ENCODE measurements at regions not wholly inside any gene's neighbourhood (a gene's known extent, or its start where the extent isn't known, plus 50 kb on each side); places are given as distances from the start of the nearest gene placed in this dataset.

GRCh38 chr7:42400961-42401360, 164.0 kb upstream of the GLI3 start:
- ChIA-PET CTCF (no interaction called here), POLR2A (no interaction called here)
- no peaks in the 10 kb centered on the region for H3K4me1 ChIP-seq (ENCODE audit: control insufficient read depth in 1 of 2, extremely low read depth in 1 of 2, insufficient read depth in 2 of 2, low read length in 2 of 2)
- peaks cover 0 to 4% (median 0%) of the 10 kb centered on the region in 3 donors for H3K9me3 Mint-ChIP-seq
- no peaks in the 10 kb centered on the region for H3K36me3 ChIP-seq (ENCODE audit: control insufficient read depth in 2 of 2, extremely low read depth in 1 of 2, insufficient read depth in 1 of 2, low read length in 1 of 2)
- H3K27me3 ChIP-seq (replicated peaks in 1 of 2; ENCODE audit: control insufficient read depth in 2 of 2, extremely low read depth in 1 of 2, insufficient read depth in 2 of 2, low read length in 1 of 2): peaks cover 0 to 2% of the 10 kb centered on the region in 2 experiments
- H3K27ac Mint-ChIP-seq: no peak overlapping the region
- H3K36me3 Mint-ChIP-seq: no peaks in the 10 kb centered on the region
- ATAC-seq (replicated peaks in 1 of 4): no peak
- no peaks in the 10 kb centered on the region for H3K9me3 ChIP-seq
- H3K27me3 Mint-ChIP-seq: no peaks in the 10 kb centered on the region
- no peak overlapping the region for H3K4me3 ChIP-seq (ENCODE audit: control insufficient read depth in 1 of 2, extremely low read depth in 1 of 2, low read length in 1 of 2)
- H3K4me1 Mint-ChIP-seq: no peaks in the 10 kb centered on the region
- DNase-seq: no peak
- 83% methylated on average over 4 of the region's 7 CpGs for WGBS (ENCODE audit: insufficient coverage)
- H3K4me3 Mint-ChIP-seq: no peak overlapping the region
- no peak overlapping the region for H3K27ac ChIP-seq (ENCODE audit: low read length)

- Mint-ChIP-seq H3K27ac (no peak overlapping the region), H3K4me1 (no peaks in the 10 kb centered on the region), H3K4me3 (no peak overlapping the region), H3K27me3 (no peaks in the 10 kb centered on the region), H3K36me3 (no peaks in the 10 kb centered on the region), H3K9me3 (peaks cover 0 to 4% (median 0%) of the 10 kb centered on the region in 3 donors)
- ATAC-seq (replicated peaks in 1 of 4): no peak
- POLR2A ChIA-PET: no interaction called here
- DNase-seq: no peak
- no peaks in the 10 kb centered on the region for H3K36me3 ChIP-seq (ENCODE audit: control insufficient read depth in 2 of 2, extremely low read depth in 1 of 2, insufficient read depth in 1 of 2, low read length in 1 of 2)
- H3K27ac ChIP-seq (ENCODE audit: low read length): no peak overlapping the region
- H3K27me3 ChIP-seq (replicated peaks in 1 of 2; ENCODE audit: control insufficient read depth in 2 of 2, extremely low read depth in 1 of 2, insufficient read depth in 2 of 2, low read length in 1 of 2): peaks cover 0 to 2% of the 10 kb centered on the region in 2 experiments
- H3K4me3 ChIP-seq (ENCODE audit: control insufficient read depth in 1 of 2, extremely low read depth in 1 of 2, low read length in 1 of 2): no peak overlapping the region
- no peaks in the 10 kb centered on the region for H3K4me1 ChIP-seq (ENCODE audit: control insufficient read depth in 1 of 2, extremely low read depth in 1 of 2, insufficient read depth in 2 of 2, low read length in 2 of 2)
- WGBS (ENCODE audit: insufficient coverage): 100% methylated on average over 2 of the region's 4 CpGs
- CTCF ChIA-PET: no interaction called here
- no peaks in the 10 kb centered on the region for H3K9me3 ChIP-seq
These were observed 163.3 kb upstream of the GLI3 start for GRCh38 chr7:42400211-42400772.

- no peaks in the 10 kb centered on the region for H3K36me3 Mint-ChIP-seq
- Histone ChIP-seq H3K4me1 (ENCODE audit: control insufficient read depth in 1 of 2, extremely low read depth in 1 of 2, insufficient read depth in 2 of 2, low read length in 2 of 2) (no peaks in the 10 kb centered on the region), H3K9me3 (no peaks in the 10 kb centered on the region), H3K27me3 (replicated peaks in 1 of 2; ENCODE audit: control insufficient read depth in 2 of 2, extremely low read depth in 1 of 2, insufficient read depth in 2 of 2, low read length in 1 of 2) (peaks cover 0 to 2% of the 10 kb centered on the region in 2 experiments), H3K36me3 (ENCODE audit: control insufficient read depth in 2 of 2, extremely low read depth in 1 of 2, insufficient read depth in 1 of 2, low read length in 1 of 2) (no peaks in the 10 kb centered on the region), H3K27ac (ENCODE audit: low read length) (no peak overlapping the region), H3K4me3 (ENCODE audit: control insufficient read depth in 1 of 2, extremely low read depth in 1 of 2, low read length in 1 of 2) (no peak overlapping the region)
- DNase-seq: no peak
- ATAC-seq (replicated peaks in 1 of 4): no peak
- H3K4me1 Mint-ChIP-seq: no peaks in the 10 kb centered on the region
- no peaks in the 10 kb centered on the region for H3K9me3 Mint-ChIP-seq
- no peak overlapping the region for H3K4me3 Mint-ChIP-seq
- POLR2A ChIA-PET: no interaction called here
- H3K27me3 Mint-ChIP-seq: no peaks in the 10 kb centered on the region
- no peak overlapping the region for H3K27ac Mint-ChIP-seq
- CTCF ChIA-PET: interaction anchor here in 1 of 2 donors (0.6 kb wide), 1 partner anchor 614 kb away, joined by 6 read pairs; no protein-coding TSS in a partner anchor
These were observed 158.6 kb upstream of the GLI3 start for GRCh38 chr7:42395607-42396006.

- WGBS (ENCODE audit: insufficient coverage): no CpG with 5 or more reads among the region's 3 CpGs
- Histone ChIP-seq H3K4me1 (ENCODE audit: control insufficient read depth in 1 of 2, extremely low read depth in 1 of 2, insufficient read depth in 2 of 2, low read length in 2 of 2) (no peaks in the 10 kb centered on the region), H3K36me3 (ENCODE audit: control insufficient read depth in 2 of 2, extremely low read depth in 1 of 2, insufficient read depth in 1 of 2, low read length in 1 of 2) (no peaks in the 10 kb centered on the region), H3K27me3 (replicated peaks in 1 of 2; ENCODE audit: control insufficient read depth in 2 of 2, extremely low read depth in 1 of 2, insufficient read depth in 2 of 2, low read length in 1 of 2) (no peaks in the 10 kb centered on the region), H3K4me3 (ENCODE audit: control insufficient read depth in 1 of 2, extremely low read depth in 1 of 2, low read length in 1 of 2) (no peak overlapping the region), H3K9me3 (no peaks in the 10 kb centered on the region), H3K27ac (ENCODE audit: low read length) (no peak overlapping the region)
- no peak for ATAC-seq (replicated peaks in 1 of 4)
- no peak for DNase-seq
- H3K9me3 Mint-ChIP-seq: no peaks in the 10 kb centered on the region
- no peak overlapping the region for H3K4me3 Mint-ChIP-seq
- H3K27ac Mint-ChIP-seq: no peak overlapping the region
- ChIA-PET CTCF (no interaction called here), POLR2A (no interaction called here)
- no peaks in the 10 kb centered on the region for H3K36me3 Mint-ChIP-seq
- H3K27me3 Mint-ChIP-seq: no peaks in the 10 kb centered on the region
- no peaks in the 10 kb centered on the region for H3K4me1 Mint-ChIP-seq
These were observed 155.8 kb upstream of the GLI3 start for GRCh38 chr7:42392826-42393225.

GRCh38 chr7:42389697-42390096, 152.7 kb upstream of the GLI3 start:
- Mint-ChIP-seq H3K27me3 (no peaks in the 10 kb centered on the region), H3K36me3 (no peaks in the 10 kb centered on the region), H3K27ac (no peak overlapping the region), H3K4me1 (no peaks in the 10 kb centered on the region), H3K9me3 (no peaks in the 10 kb centered on the region), H3K4me3 (no peak overlapping the region)
- no CpG with 5 or more reads among the region's 1 CpG for WGBS (ENCODE audit: insufficient coverage)
- Histone ChIP-seq H3K27me3 (replicated peaks in 1 of 2; ENCODE audit: control insufficient read depth in 2 of 2, extremely low read depth in 1 of 2, insufficient read depth in 2 of 2, low read length in 1 of 2) (no peaks in the 10 kb centered on the region), H3K27ac (ENCODE audit: low read length) (no peak overlapping the region), H3K9me3 (no peaks in the 10 kb centered on the region), H3K4me1 (ENCODE audit: control insufficient read depth in 1 of 2, extremely low read depth in 1 of 2, insufficient read depth in 2 of 2, low read length in 2 of 2) (no peaks in the 10 kb centered on the region), H3K4me3 (ENCODE audit: control insufficient read depth in 1 of 2, extremely low read depth in 1 of 2, low read length in 1 of 2) (no peak overlapping the region), H3K36me3 (ENCODE audit: control insufficient read depth in 2 of 2, extremely low read depth in 1 of 2, insufficient read depth in 1 of 2, low read length in 1 of 2) (no peaks in the 10 kb centered on the region)
- ATAC-seq (replicated peaks in 1 of 4): no peak
- ChIA-PET POLR2A (no interaction called here), CTCF (no interaction called here)
- no peak for DNase-seq

GRCh38 chr7:42385912-42386311, 148.9 kb upstream of the GLI3 start:
- DNase-seq (no peak), ATAC-seq (replicated peaks in 1 of 4) (no peak)
- H3K36me3 Mint-ChIP-seq: no peaks in the 10 kb centered on the region
- WGBS (ENCODE audit: insufficient coverage): no CpG with 5 or more reads among the region's 3 CpGs
- no peak overlapping the region for H3K4me3 Mint-ChIP-seq
- Histone ChIP-seq H3K36me3 (ENCODE audit: control insufficient read depth in 2 of 2, extremely low read depth in 1 of 2, insufficient read depth in 1 of 2, low read length in 1 of 2) (no peaks in the 10 kb centered on the region), H3K27ac (ENCODE audit: low read length) (no peak overlapping the region), H3K27me3 (replicated peaks in 1 of 2; ENCODE audit: control insufficient read depth in 2 of 2, extremely low read depth in 1 of 2, insufficient read depth in 2 of 2, low read length in 1 of 2) (no peaks in the 10 kb centered on the region), H3K4me1 (ENCODE audit: control insufficient read depth in 1 of 2, extremely low read depth in 1 of 2, insufficient read depth in 2 of 2, low read length in 2 of 2) (no peaks in the 10 kb centered on the region), H3K9me3 (no peaks in the 10 kb centered on the region), H3K4me3 (ENCODE audit: control insufficient read depth in 1 of 2, extremely low read depth in 1 of 2, low read length in 1 of 2) (no peak overlapping the region)
- POLR2A ChIA-PET: no interaction called here
- no peaks in the 10 kb centered on the region for H3K27me3 Mint-ChIP-seq
- H3K9me3 Mint-ChIP-seq: peaks cover 0 to 3% (median 0%) of the 10 kb centered on the region in 3 donors
- no peaks in the 10 kb centered on the region for H3K4me1 Mint-ChIP-seq
- CTCF ChIA-PET: no interaction called here
- no peak overlapping the region for H3K27ac Mint-ChIP-seq

GRCh38 chr7:42381161-42381560, 144.2 kb upstream of the GLI3 start:
- ChIA-PET POLR2A (no interaction called here), CTCF (no interaction called here)
- H3K9me3 ChIP-seq: no peaks in the 10 kb centered on the region
- H3K36me3 ChIP-seq (ENCODE audit: control insufficient read depth in 2 of 2, extremely low read depth in 1 of 2, insufficient read depth in 1 of 2, low read length in 1 of 2): no peaks in the 10 kb centered on the region
- no peaks in the 10 kb centered on the region for H3K4me1 ChIP-seq (ENCODE audit: control insufficient read depth in 1 of 2, extremely low read depth in 1 of 2, insufficient read depth in 2 of 2, low read length in 2 of 2)
- Mint-ChIP-seq H3K36me3 (no peaks in the 10 kb centered on the region), H3K4me1 (no peaks in the 10 kb centered on the region), H3K9me3 (peaks cover 0 to 4% (median 3%) of the 10 kb centered on the region in 3 donors), H3K4me3 (no peak overlapping the region), H3K27ac (no peak overlapping the region), H3K27me3 (no peaks in the 10 kb centered on the region)
- ATAC-seq (replicated peaks in 1 of 4): no peak
- H3K4me3 ChIP-seq (ENCODE audit: control insufficient read depth in 1 of 2, extremely low read depth in 1 of 2, low read length in 1 of 2): no peak overlapping the region
- H3K27me3 ChIP-seq (replicated peaks in 1 of 2; ENCODE audit: control insufficient read depth in 2 of 2, extremely low read depth in 1 of 2, insufficient read depth in 2 of 2, low read length in 1 of 2): no peaks in the 10 kb centered on the region
- DNase-seq: no peak
- WGBS (ENCODE audit: insufficient coverage): no CpG with 5 or more reads among the region's 1 CpG
- H3K27ac ChIP-seq (ENCODE audit: low read length): no peak overlapping the region

Measured in T-cell (primary cell).